GM21390 (cell line): ENCODE measurements at regions not wholly inside any gene's neighbourhood (a gene's known extent, or its start where the extent isn't known, plus 50 kb on each side); places are given as distances from the start of the nearest gene placed in this dataset.
"Not testable (repeated sequence)": the region's sequence is repeated elsewhere in the genome, so short reads cannot be mapped to it uniquely, and the experiment has no call there.

ENCODE experiments used
- ATAC-seq: cut with Tn5 transposase; IDR thresholded peaks from one replicate; pipeline ENCODE4 v1.9.1; 2021; ENCODE audit not compliant: unreplicated experiment

DNA sequence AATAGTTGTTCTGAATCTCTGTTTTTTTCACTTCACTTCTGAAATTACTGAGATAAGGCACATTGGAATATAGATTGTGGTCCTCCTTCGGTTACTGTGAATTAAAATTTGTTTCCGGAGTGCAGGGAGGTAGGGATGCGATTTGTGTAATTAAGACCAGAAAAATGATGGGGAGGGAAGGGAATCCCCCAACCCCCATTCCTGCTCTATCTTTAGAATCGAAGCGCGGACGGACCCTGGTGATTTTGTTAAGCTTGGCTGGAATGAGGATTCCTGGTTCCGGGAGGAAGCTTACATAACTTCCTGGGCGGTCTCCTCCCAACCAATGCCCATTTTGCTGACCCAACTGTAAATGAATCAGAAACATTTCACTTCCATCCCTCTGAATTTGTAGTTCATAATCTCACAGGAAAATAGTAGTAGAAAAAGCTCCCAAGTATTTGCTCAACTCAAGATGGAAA lies 220.1 kb upstream of the MSX2 start:
- ATAC-seq: no peak

GRCh38 chr5:174505621-174506020 lies 218.8 kb upstream of the MSX2 start:
- ATAC-seq: no peak

GRCh38 chr5:174510782-174511453 lies 213.5 kb upstream of the MSX2 start:
- ATAC-seq: not testable (repeated sequence)

DNA sequence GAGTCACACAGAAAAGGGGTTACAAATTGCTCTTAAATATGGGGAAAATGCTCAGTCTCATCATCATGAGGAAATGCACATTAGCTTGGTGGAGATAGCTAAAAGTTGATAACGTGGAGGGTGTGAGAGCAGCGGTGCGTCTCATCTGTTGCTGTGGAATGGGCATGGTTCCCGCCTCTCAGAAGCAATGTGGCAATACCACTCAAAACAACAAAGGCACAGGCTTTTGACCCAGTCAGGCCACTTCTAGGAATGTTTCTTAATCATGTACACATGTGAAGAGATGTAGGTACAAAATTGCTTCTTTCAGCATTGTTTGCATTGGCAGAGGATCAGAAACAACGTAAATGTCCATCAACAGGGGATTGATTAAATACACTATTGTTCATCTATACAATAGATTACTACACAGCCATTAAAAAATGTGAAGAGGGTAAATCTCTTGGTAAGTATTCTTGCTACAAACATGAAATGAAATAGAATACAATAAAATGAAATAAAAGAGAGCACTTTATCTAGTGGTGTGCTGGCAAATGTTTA lies 212.6 kb upstream of the MSX2 start:
- no peak for ATAC-seq

DNA sequence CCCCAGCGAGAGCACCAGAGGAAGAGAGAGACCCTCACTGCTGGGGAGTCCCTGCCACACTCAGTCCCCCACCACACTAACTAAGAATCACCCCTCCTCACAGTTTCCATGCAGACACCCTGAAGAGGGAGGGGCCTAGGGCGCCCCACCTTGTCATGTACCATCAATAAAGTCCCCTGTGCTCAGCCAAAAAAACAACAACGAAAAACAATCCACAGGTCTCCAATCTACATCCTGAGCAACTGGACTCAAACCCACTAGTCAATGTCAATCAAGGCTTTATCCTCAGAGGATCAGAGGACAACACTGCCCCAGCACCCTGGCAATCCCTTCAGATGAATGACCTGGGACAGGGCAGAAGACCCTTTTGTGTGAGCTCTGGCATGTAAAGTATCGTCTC lies 210.1 kb upstream of the MSX2 start:
- ATAC-seq: no peak

DNA sequence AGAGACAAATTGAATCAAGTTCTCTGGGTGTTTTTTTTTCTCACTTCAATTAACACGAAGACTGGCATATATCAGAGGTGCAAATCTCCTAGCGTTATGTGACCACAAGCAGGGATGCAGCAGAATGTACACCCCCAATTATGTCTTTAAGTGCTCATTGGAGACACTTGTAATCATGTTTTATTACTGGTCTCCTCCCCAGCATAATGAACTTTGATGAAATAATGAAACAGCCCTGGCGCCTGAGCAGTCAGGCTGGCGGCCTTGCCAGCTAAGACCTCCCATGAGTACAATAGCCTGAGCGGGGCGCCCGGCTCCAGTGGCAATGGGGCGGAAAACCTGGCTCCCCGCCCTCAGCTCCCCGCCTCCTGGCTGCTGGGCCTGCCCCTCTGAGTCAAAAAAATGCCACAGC lies 209.4 kb upstream of the MSX2 start:
- no peak for ATAC-seq

DNA sequence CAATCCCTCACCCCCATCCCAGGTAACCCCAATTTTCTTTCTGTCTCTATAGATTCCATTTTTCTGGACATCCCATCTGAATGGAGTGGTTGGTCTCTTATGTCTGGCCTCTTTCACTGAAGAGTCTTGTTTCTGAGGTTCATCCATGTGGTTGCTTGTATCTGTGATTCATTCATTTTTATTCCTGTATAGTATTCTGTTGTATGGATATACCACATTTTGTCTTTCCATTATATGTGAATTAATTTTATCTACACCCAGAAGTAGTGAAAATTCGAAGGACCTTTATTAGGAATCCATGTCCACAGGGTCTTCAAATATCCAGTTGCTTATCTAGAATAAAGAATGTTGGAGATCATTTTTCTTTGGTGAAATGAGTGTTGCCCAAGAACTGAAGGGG lies 207.6 kb upstream of the MSX2 start:
- no peak for ATAC-seq

GRCh38 chr5:174518512-174518911 lies 205.9 kb upstream of the MSX2 start:
- ATAC-seq: no peak

- no peak for ATAC-seq
Measured at GRCh38 chr5:174520420-174521396, 203.7 kb upstream of the MSX2 start.

GRCh38 chr5:174521449-174521848 lies 202.9 kb upstream of the MSX2 start:
- ATAC-seq: no peak

- no peak for ATAC-seq
Measured at GRCh38 chr5:174522480-174523260, 201.7 kb upstream of the MSX2 start.

- no peak for ATAC-seq
Measured at GRCh38 chr5:174523311-174524071, 200.9 kb upstream of the MSX2 start.

- no peak for ATAC-seq
Measured at GRCh38 chr5:174524351-174524750, 200.0 kb upstream of the MSX2 start.

DNA sequence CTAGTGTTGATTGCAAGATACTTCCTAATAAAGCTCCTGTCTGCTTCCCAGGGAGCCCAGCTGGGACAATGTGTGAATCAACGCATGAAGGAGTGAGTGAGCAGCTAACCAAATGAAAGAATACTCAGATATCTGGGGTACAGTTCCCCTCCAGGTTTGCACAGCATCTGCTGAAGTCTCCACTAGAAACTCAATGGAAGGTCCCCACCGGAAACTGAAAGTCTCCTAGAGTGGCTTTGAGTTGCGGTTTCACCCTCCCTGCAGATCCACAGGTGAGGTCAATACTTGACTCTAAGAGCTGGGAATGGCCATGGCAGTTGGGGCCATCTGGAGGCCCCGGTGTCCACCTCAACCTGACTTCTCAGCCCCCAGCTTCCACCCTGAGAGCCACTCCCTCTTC lies 198.2 kb upstream of the MSX2 start:
- ATAC-seq: no peak

- ATAC-seq: no peak
Measured at GRCh38 chr5:174527916-174528540, 196.4 kb upstream of the MSX2 start.

GRCh38 chr5:174528821-174529544 lies 195.4 kb upstream of the MSX2 start:
- no peak for ATAC-seq

GRCh38 chr5:174529925-174530681 lies 194.3 kb upstream of the MSX2 start:
- no peak for ATAC-seq

GRCh38 chr5:174531782-174532191 lies 192.6 kb upstream of the MSX2 start:
- ATAC-seq: no peak
